ENCODE measurements at regions not wholly inside any gene's neighbourhood (a gene's known extent, or its start where the extent isn't known, plus 50 kb on each side); places are given as distances from the start of the nearest gene placed in this dataset.
"Not testable (repeated sequence)": the region's sequence is repeated elsewhere in the genome, so short reads cannot be mapped to it uniquely, and the experiment has no call there.

DNA sequence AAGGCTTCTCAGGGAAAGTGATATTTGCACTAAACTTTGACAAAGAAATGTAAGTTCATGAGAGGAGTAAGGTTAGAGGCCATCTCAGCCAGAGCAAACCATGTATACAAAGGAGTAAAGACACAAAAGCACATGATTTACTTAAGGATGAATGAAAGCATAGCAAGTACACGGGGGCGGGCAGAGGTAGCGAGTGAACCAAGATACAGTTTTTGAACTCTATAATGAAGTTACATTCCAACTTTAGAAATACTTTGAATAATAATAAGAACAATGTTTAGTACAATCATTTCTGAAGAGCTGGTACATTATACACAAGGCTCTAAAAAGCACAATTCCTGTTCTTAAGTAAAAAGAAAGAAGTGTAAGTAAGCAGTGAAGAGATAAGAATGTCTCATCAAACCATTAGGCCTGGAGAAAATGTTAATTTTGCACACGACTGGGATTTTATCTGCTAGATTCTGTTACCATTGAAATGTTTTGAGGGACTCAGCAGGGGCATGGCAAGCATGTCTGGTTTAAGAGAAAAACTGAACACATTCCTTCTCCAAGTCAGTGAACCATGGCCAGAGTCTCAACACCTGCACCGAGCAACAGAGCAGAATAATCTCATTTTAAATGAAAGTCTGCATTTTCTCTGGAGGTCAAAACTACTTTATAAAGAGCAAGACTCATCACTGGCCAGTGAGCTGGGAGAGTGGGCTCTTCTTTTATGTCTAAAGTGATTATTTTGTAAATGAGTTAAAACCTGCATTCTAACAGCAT lies 147.6 kb upstream of the TRPM3 start:
- H3K4me3 ChIP-seq (ENCODE audit: low read depth, low read length), result no peak overlapping the region
- TF ChIP-seq MAX (IDR thresholded peaks at IDR 0.05; ENCODE audit: low read depth, low read length) (no peak), POLR2A (IDR thresholded peaks at IDR 0.05; ENCODE audit: extremely low read depth, insufficient read length) (no peak), CTCF (IDR thresholded peaks at IDR 0.05; ENCODE audit: low read depth, low read length) (no peak), MYC (IDR thresholded peaks at IDR 0.05; ENCODE audit: low read depth, low read length) (no peak)
- DNase-seq (ENCODE audit: low read depth), result no peak

DNA sequence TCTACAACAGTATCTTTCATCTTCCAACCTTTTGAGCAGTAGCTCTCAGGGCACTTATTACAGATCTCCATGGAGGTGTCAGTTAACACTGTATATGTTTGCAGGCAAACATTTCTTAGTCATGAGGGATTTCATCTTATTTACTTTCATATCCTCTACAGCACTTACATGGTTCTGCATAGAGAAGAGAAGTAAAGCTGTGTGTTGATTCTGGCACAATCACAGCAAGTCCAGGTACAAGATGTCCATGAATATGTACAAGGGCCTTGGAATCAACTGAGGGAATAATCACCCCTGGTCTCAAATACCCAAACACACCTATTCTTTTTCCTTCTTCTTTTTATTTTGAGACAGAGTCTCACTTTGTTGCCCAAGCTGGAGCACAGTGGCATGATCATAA lies 142.0 kb upstream of the TRPM3 start:
- DNase-seq (ENCODE audit: low read depth), result no peak
- TF ChIP-seq POLR2A (IDR thresholded peaks at IDR 0.05; ENCODE audit: extremely low read depth, insufficient read length) (no peak), CTCF (IDR thresholded peaks at IDR 0.05; ENCODE audit: low read depth, low read length) (no peak), MAX (IDR thresholded peaks at IDR 0.05; ENCODE audit: low read depth, low read length) (no peak)
- H3K4me3 ChIP-seq (ENCODE audit: low read depth, low read length), result no peak overlapping the region

DNA sequence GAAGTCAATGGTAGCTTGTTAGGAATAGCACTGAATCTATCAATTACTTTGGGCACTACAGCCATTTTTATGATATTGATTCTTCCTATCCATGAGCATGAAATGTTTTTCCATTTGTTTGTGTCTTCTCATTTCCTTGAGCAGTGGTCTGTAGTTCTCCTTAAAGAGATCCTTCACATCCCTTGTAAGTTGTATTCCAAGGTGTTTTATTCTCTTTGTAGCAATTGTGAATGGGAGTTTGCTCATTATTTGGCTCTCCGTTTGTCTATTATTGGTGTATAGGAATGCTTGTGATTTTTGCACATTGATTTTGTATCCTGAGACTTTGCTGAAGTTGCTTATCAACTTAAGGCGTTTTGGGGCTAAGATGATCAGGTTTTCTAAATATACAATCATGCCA lies 139.0 kb upstream of the TRPM3 start:
- not testable (repeated sequence) for DNase-seq (ENCODE audit: low read depth); H3K4me3 ChIP-seq (ENCODE audit: low read depth, low read length)

GRCh38 chr9:71254592-71255277 lies 133.3 kb upstream of the TRPM3 start:
- TF ChIP-seq MAX (IDR thresholded peaks at IDR 0.05; ENCODE audit: low read depth, low read length) (no peak), CTCF (IDR thresholded peaks at IDR 0.05; ENCODE audit: low read depth, low read length) (no peak), POLR2A (IDR thresholded peaks at IDR 0.05; ENCODE audit: extremely low read depth, insufficient read length) (no peak), MYC (IDR thresholded peaks at IDR 0.05; ENCODE audit: low read depth, low read length) (no peak)
- H3K4me3 ChIP-seq (ENCODE audit: low read depth, low read length), result no peak overlapping the region
- DNase-seq (ENCODE audit: low read depth), result no peak

DNA sequence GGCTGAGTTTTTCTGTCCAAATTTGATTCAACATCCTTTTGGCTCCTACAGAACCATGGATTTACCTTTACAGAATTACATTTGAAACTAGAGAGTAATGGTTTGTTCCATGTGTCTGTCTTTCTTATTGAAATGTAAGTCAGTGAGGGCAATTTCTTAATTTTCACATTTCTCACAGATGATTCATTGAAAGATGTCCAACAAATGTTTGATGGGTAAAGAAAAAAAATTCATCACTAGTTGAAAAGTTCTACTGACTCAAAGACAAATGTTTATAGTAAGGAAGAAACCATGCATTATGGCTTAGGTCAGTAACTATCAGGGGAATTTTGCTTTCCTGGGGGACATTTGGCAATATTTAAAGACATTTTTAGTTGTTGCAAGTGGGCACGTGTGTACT lies 131.6 kb upstream of the TRPM3 start:
- no peak for DNase-seq (ENCODE audit: low read depth)
- H3K4me3 ChIP-seq (ENCODE audit: low read depth, low read length), result no peak overlapping the region
- no peak for TF ChIP-seq MAX (IDR thresholded peaks at IDR 0.05; ENCODE audit: low read depth, low read length)
- no peak for TF ChIP-seq POLR2A (IDR thresholded peaks at IDR 0.05; ENCODE audit: extremely low read depth, insufficient read length)
- no peak for TF ChIP-seq MYC (IDR thresholded peaks at IDR 0.05; ENCODE audit: low read depth, low read length)

GRCh38 chr9:71250581-71250980 lies 129.2 kb upstream of the TRPM3 start:
- no peak for TF ChIP-seq CTCF (IDR thresholded peaks at IDR 0.05; ENCODE audit: low read depth, low read length)
- TF ChIP-seq MYC (IDR thresholded peaks at IDR 0.05; ENCODE audit: low read depth, low read length), result no peak
- no peak for TF ChIP-seq MAX (IDR thresholded peaks at IDR 0.05; ENCODE audit: low read depth, low read length)
- TF ChIP-seq POLR2A (IDR thresholded peaks at IDR 0.05; ENCODE audit: extremely low read depth, insufficient read length), result no peak
- no peak overlapping the region for H3K4me3 ChIP-seq (ENCODE audit: low read depth, low read length)
- DNase-seq (ENCODE audit: low read depth), result no peak

Data from NB4 (cell line).